Muscle layer of colon (tissue), 2 donors: ENCODE measurements at regions not wholly inside any gene's neighbourhood (a gene's known extent, or its start where the extent isn't known, plus 50 kb on each side); places are given as distances from the start of the nearest gene placed in this dataset.

Experiments
- H3K27ac ChIP-seq: one replicate; pipeline ENCODE4 v1.7.0; 2013; ENCODE audit warnings: low read depth, mild to moderate bottlenecking, low read length, moderate library complexity
- H3K27me3 ChIP-seq, 2 donors: one replicate each; pipeline ENCODE4 v1.7.0; 2013; ENCODE audit warnings: low read length in 2 of 2, mild to moderate bottlenecking in 2 of 2; ENCODE audit not compliant: insufficient read depth in 2 of 2, control insufficient read depth in 1 of 2
- H3K36me3 ChIP-seq: one replicate; pipeline ENCODE4 v1.7.0; 2013; ENCODE audit warnings: mild to moderate bottlenecking, low read length; ENCODE audit not compliant: insufficient read depth
- H3K4me1 ChIP-seq: one replicate; pipeline ENCODE4 v1.7.0; 2013; ENCODE audit warnings: mild to moderate bottlenecking, low read length; ENCODE audit not compliant: insufficient read depth
- H3K4me3 ChIP-seq, 2 donors: one replicate each; pipeline ENCODE4 v1.7.0; 2013; ENCODE audit warnings: low read length in 2 of 2, low read depth in 1 of 2, mild to moderate bottlenecking in 1 of 2, moderate library complexity in 1 of 2
- H3K9ac ChIP-seq: one replicate; pipeline ENCODE4 v1.7.0; 2013; ENCODE audit warnings: low read length
- H3K9me3 ChIP-seq: one replicate; pipeline ENCODE4 v1.7.0; 2013; ENCODE audit warnings: mild to moderate bottlenecking, low read length
- donor health status: abdominal sarcoma.
- donor health status: Adenocarcinoma of cecum.

DNA sequence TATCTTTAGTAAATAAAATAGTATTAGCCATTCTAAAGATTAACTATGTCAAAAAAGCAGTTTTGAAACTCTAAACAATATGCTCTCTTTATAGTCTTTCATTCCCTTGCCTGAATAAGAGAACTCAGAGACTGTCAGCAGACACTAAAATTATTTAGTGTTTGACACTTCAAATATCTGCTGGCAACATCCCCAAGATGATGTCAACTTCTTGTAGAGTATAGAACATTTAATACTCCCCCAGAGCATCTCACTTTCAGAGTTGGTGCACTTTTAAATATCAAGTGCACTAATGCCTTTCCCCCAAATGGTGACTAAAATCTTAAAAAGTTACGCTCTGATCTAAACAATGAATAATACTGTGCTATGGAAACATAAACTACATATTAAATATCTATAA lies 374.9 kb downstream of the SLC6A15 start:
- H3K36me3 ChIP-seq = no peaks in the 10 kb centered on the region
- no peaks in the 10 kb centered on the region for H3K27me3 ChIP-seq
- H3K9me3 ChIP-seq = no peaks in the 10 kb centered on the region
- no peak overlapping the region for H3K4me3 ChIP-seq
- no peak overlapping the region for H3K27ac ChIP-seq
- H3K9ac ChIP-seq = no peak overlapping the region
- H3K4me1 ChIP-seq = no peaks in the 10 kb centered on the region

DNA sequence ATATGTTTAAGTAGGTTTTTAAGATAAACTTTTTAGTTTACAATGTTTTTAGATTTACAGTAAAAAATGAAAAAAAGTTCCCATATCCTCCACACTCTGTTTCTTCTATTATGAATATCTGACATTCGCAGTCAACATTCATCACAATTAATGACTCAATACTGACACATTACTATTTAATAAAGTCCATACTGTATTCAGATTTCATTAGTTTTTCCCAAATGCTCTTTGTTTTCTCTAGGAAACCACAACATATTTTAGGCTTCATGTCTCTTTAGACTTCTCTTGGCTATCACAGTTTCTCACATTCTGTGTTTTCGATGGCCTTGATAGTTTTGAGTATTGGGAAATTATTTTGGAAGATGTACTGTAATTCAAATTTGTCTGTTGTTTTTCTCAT lies 399.8 kb downstream of the SLC6A15 start:
- Histone ChIP-seq H3K27ac (no peak overlapping the region), H3K9ac (no peak overlapping the region), H3K36me3 (no peaks in the 10 kb centered on the region), H3K4me3 (no peak overlapping the region), H3K27me3 (no peaks in the 10 kb centered on the region), H3K4me1 (peaks cover 16% of the 10 kb centered on the region), H3K9me3 (no peaks in the 10 kb centered on the region)

DNA sequence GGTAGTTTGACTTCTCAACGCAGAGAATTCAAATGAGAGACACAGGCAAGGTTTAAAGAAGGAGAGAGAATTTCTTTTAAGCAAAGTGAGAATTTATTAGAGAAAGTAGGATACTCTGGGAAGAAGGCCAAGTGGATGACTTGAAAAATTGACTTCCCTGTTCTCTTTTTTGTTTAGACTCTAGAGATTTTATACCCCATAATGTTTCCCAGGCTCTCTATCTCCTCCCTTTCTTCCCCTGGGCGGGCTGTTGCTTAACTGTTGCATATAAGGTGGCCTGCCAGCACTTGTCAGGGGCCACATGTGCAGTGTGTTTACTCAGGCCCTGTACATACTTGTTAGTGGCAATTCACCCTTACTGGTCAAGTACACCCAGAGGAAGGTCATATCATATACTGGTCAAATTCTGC lies 403.7 kb downstream of the SLC6A15 start:
- H3K9me3 ChIP-seq = no peaks in the 10 kb centered on the region
- peak overlapping the region in 1 of 2 donors; percentile 2 for H3K4me3 ChIP-seq
- no peaks in the 10 kb centered on the region for H3K36me3 ChIP-seq
- peak overlapping the region; percentile 34 for H3K27ac ChIP-seq
- H3K4me1 ChIP-seq = peaks cover 31% of the 10 kb centered on the region
- H3K9ac ChIP-seq = no peak overlapping the region
- no peaks in the 10 kb centered on the region for H3K27me3 ChIP-seq

DNA sequence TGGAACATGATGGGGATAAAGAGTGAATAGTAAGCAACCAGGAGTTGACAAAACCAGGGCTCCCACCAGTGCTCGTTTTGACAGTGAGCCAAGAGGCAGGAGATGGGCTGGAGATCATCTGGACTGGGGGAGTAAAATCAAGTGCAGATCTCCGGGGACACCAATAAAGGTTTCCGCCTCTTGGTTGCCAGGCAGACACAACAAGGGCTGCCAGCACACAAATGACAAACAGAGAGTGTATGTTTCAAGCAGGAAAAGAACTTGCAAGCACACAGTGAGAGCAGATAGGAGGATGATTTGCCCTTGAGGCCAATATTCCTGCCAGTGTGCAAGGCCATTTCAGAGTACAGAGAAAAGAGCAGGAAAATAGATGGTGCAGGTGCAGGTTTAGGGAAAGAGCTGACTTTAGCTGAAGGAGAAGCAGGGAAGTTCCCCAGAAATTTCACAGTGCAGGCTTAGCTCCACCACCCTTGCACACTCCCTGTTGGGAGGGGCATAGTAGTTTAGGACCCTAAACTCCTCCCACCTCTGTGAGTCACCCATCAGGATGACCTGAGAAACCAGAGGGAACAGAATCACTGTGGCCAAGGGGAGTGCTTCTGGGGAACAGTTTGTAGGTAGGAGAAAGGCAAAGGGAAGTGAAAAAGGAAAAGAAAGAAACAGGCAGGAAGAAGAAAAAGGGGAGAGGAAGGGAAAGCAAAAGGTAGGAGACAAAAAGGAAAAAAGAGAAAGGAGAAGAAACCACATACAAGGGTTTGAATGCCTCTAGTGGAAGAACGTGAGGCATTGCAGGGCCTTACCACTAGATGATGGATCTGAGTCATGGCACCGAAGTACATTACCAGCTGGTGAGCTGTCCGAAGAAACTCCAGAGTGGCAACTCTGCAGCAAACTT lies 404.4 kb downstream of the SLC6A15 start:
- Histone ChIP-seq H3K9me3 (no peaks in the 10 kb centered on the region), H3K36me3 (no peaks in the 10 kb centered on the region), H3K27ac (no peak overlapping the region), H3K27me3 (no peaks in the 10 kb centered on the region), H3K4me3 (peak overlapping the region in 1 of 2 donors; percentile 2), H3K4me1 (peaks cover 31% of the 10 kb centered on the region), H3K9ac (no peak overlapping the region)

DNA sequence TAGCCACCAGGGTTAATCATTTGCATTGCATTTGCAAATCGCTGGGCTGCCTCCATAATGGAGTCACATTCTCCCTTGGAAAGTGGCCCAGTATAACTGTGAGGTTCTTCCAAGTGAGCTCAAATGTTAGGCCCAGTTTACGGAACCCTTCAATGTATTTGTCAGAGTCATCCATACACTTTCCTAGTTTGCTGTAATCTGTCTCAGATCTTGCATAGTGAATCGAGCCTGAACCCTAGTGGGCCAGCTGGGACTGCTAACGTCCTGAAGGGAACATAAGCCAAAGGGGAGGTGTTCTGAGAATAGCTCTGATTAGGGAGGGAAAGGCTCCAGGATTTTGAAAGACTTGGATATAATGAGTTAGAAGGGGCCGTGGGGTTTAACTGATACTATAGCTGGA lies 406.3 kb downstream of the SLC6A15 start:
- Histone ChIP-seq H3K4me3 (no peak overlapping the region), H3K9me3 (no peaks in the 10 kb centered on the region), H3K4me1 (peaks cover 40% of the 10 kb centered on the region), H3K27me3 (no peaks in the 10 kb centered on the region), H3K27ac (no peak overlapping the region), H3K9ac (no peak overlapping the region), H3K36me3 (no peaks in the 10 kb centered on the region)

DNA sequence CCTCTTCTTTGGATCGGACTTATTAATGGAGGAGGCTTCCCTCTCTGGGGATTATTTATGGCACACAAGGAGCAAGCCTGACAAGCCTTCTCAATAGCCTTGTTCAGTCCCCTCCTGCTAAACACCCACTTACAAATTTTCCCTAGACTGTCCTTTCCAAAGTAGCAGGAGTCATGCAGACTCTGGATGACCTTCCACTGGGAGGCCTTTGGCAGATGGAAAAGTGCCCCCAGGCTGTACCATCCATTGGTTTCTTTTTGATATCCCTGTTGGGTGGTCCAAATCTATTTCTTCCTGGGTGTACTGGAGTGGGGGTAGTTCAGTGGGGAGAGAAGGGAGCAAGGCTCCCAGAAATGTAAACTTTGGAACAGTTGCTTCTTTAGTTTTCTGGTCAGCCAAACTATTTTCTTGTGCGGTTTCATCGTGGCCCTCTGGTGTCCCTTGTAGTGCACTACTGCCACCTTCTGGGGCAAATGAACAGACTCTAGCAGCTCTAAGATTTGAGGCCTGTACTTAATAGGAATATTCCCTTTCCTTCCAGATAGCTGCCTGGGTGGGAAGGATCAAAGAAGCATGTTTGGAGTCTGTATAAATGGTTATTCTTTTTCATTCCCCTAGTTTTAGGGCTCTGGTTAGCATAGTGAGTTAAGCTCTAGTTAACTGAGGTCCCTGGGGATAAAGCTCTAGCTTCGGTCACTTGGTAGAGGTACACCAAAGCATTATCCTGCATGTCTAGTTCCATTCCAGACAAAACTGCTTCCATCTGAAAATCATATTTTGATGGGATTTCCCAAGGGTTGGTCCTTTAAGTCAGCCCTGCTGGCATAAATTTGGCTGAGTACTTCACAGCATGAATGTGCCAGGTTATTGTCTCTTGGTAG lies 409.5 kb downstream of the SLC6A15 start:
- Histone ChIP-seq H3K36me3 (no peaks in the 10 kb centered on the region), H3K4me3 (no peak overlapping the region), H3K27me3 (no peaks in the 10 kb centered on the region), H3K9me3 (no peaks in the 10 kb centered on the region), H3K27ac (no peak overlapping the region), H3K4me1 (peaks cover 28% of the 10 kb centered on the region), H3K9ac (no peak overlapping the region)

DNA sequence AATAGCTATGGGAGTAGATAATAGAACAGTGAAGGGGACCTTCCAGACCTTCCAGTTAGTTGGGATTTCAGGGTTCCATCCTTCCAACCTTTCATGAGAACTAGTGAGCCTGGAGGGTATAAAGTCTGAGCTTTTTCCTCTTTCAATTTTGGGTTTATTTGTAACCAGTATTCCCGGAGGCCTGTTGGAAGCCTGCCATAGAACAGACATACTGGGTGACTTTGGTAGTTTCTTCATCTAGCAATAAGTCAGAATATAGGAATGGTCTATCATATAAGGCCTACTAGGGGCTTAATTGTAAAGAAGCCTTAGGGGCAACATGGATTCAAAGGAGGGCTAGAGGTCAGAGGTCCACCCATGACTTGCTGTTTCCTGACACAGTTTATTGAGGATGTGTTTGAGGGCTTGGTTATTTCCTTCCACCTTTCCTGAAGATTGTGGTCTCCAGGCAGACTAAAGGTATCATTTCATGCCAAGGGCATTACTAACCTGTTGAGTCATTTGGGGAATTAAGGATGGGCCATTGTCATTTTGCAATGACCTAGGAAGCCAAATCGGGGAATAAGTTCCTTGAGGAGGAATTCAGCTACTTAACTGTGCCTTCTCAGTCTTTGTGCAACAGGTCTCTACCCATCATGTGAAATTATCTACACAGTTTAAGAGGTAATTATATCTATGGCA lies 410.3 kb downstream of the SLC6A15 start:
- Histone ChIP-seq H3K4me1 (peaks cover 19% of the 10 kb centered on the region), H3K27ac (no peak overlapping the region), H3K9me3 (no peaks in the 10 kb centered on the region), H3K4me3 (no peak overlapping the region), H3K27me3 (no peaks in the 10 kb centered on the region), H3K36me3 (no peaks in the 10 kb centered on the region), H3K9ac (no peak overlapping the region)

DNA sequence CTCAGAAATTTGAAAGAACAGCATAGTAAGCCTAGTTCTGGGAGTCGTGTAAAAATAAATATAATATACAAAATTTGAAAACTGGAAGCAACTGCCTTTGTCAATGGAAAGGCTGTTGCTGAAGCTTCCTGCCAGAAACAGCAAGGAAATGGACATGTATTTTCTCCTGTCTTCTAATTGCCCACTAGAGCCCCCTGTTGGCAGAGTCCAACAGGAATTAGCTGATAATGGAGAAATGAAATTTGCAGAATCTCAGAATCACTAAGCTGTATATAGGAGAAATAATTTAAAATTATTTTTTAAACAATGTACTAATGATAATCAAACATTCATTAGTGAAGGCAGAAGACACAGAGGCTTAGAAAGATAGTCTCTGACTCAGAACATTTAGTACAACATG lies 414.8 kb downstream of the SLC6A15 start:
- no peak overlapping the region for H3K4me3 ChIP-seq
- no peaks in the 10 kb centered on the region for H3K27me3 ChIP-seq
- no peaks in the 10 kb centered on the region for H3K36me3 ChIP-seq
- H3K9ac ChIP-seq = no peak overlapping the region
- H3K9me3 ChIP-seq = no peaks in the 10 kb centered on the region
- H3K27ac ChIP-seq = no peak overlapping the region
- peaks cover 6% of the 10 kb centered on the region for H3K4me1 ChIP-seq

DNA sequence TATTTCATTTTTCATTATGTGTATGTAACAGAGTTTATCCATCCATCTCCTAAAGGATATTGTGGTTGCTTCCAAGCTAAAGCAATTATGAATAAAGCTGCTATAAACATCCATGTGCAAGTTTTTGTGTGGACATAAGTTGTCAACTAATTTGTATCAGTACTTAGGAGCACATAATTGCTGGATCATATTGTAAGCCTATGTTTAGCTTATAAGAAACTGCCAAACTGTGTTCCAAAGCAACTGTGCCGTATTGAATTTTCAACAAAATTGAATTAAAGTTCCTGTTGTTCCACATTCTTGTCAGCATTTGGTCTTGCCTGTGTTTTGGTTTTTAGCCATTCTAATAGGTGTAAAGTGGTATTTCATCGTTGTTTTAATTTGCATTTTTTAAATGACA lies 416.9 kb downstream of the SLC6A15 start:
- Histone ChIP-seq H3K9ac (no peak overlapping the region), H3K4me1 (no peaks in the 10 kb centered on the region), H3K36me3 (no peaks in the 10 kb centered on the region), H3K4me3 (no peak overlapping the region), H3K27ac (no peak overlapping the region), H3K27me3 (no peaks in the 10 kb centered on the region), H3K9me3 (no peaks in the 10 kb centered on the region)

DNA sequence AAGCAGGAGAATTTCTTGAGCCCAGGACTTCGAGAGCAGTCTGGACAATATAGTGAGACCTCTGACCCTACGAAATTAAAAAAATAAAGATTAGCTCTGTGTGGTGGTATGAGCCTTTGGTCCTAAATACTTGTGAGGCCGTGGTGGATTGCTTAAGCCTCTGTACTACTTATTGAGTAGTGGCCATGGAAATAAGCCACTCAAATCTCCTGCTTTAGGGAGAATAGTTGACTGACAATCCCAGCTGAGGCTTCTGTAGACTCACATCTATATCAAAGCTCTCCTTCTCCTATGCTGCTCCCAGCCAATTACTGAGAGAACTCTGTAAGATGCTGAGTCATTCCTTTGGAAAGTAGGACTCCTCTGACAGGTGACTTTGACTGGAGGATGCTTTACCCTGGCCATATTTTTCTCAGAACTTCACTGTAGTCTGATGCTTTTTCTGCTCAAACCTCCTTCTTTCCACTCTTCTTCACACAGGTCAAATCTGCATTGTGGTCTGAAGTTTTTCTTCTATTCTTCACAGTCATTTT lies 420.2 kb downstream of the SLC6A15 start:
- H3K9me3 ChIP-seq = no peaks in the 10 kb centered on the region

DNA sequence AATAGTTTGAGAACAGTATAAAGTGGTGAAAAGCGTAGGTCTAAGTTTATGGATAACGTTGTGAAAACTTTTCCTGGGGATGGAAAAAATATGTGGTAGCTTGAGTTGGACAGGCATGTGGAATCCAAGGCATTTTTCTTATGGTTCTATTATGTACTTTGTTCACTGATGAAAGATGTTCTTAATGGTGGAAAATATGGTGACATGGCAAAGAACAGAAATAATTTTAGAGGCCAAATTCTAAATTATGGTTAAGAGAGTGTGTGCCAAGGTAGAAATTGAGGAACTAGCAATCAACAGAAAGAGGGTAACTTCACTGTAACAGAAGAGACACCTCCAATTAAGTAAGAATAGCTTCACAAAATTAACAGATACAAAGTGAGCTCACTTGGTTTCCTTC lies 427.8 kb downstream of the SLC6A15 start:
- Histone ChIP-seq H3K36me3 (no peaks in the 10 kb centered on the region), H3K27me3 (no peaks in the 10 kb centered on the region), H3K4me3 (no peak overlapping the region), H3K9ac (no peak overlapping the region), H3K27ac (no peak overlapping the region), H3K9me3 (no peaks in the 10 kb centered on the region), H3K4me1 (no peaks in the 10 kb centered on the region)

More for the DNA sequence above, 420.2 kb downstream of the SLC6A15 start:
- Histone ChIP-seq H3K36me3 (no peaks in the 10 kb centered on the region), H3K9ac (no peak overlapping the region), H3K27ac (no peak overlapping the region), H3K4me3 (no peak overlapping the region), H3K4me1 (no peaks in the 10 kb centered on the region), H3K27me3 (no peaks in the 10 kb centered on the region)
